ENCODE measurements at regions not wholly inside any gene's neighbourhood (a gene's known extent, or its start where the extent isn't known, plus 50 kb on each side); places are given as distances from the start of the nearest gene placed in this dataset.
A peak's percentile ranks its signal among the peaks of the same experiment; 100 is the strongest.

GRCh38 chr2:191565120-191565519 lies 112.8 kb upstream of the NABP1 start:
- no peak overlapping the region for H3K4me3 ChIP-seq
- H2AFZ ChIP-seq, result no peak overlapping the region
- peak overlapping the region; percentile 82 for H3K27ac ChIP-seq
- H4K20me1 ChIP-seq (ENCODE audit: insufficient read depth, poor library complexity, severe bottlenecking), result no peaks in the 10 kb centered on the region
- no peaks in the 10 kb centered on the region for H3K9me3 ChIP-seq (ENCODE audit: low read depth)
- no peaks in the 10 kb centered on the region for H3K9me2 ChIP-seq (replicated peaks; ENCODE audit: insufficient read depth)
- H3K27me3 ChIP-seq, result no peaks in the 10 kb centered on the region
- no peaks in the 10 kb centered on the region for H3K79me2 ChIP-seq
- peak overlapping the region; percentile 51 for H3K4me2 ChIP-seq
- H3K36me3 ChIP-seq (replicated peaks; ENCODE audit: insufficient read depth, low read depth), result no peaks in the 10 kb centered on the region
- TF ChIP-seq EZH2phosphoT487 (IDR thresholded peaks at IDR 0.05; ENCODE audit: low read depth, severe bottlenecking, unreplicated experiment) (no peak), EZH2 (IDR thresholded peaks at IDR 0.05; ENCODE audit: borderline replicate concordance) (no peak)
- no peaks in the 10 kb centered on the region for H3K4me1 ChIP-seq (ENCODE audit: insufficient read depth)
- DNase-seq (ENCODE audit: low spot score), result no peak
- 91% methylated on average over 3 of the region's 3 CpGs for WGBS (ENCODE audit: low lambda C conversion rate, missing lambda C conversion rate)

GRCh38 chr2:191565647-191566198 lies 112.2 kb upstream of the NABP1 start:
- Histone ChIP-seq H3K9me2 (replicated peaks; ENCODE audit: insufficient read depth) (no peaks in the 10 kb centered on the region), H3K79me2 (no peaks in the 10 kb centered on the region), H2AFZ (peak overlapping the region; percentile 20), H3K27me3 (no peaks in the 10 kb centered on the region), H3K4me3 (no peak overlapping the region), H3K27ac (peak overlapping the region; percentile 82), H3K36me3 (replicated peaks; ENCODE audit: insufficient read depth, low read depth) (no peaks in the 10 kb centered on the region), H4K20me1 (ENCODE audit: insufficient read depth, poor library complexity, severe bottlenecking) (no peaks in the 10 kb centered on the region), H3K4me1 (ENCODE audit: insufficient read depth) (no peaks in the 10 kb centered on the region), H3K4me2 (peak overlapping the region; percentile 51), H3K9me3 (ENCODE audit: low read depth) (no peaks in the 10 kb centered on the region)
- 53% methylated on average over 4 of the region's 4 CpGs for WGBS (ENCODE audit: low lambda C conversion rate, missing lambda C conversion rate)
- DNase-seq (ENCODE audit: low spot score), result peak; percentile 40
- TF ChIP-seq EZH2 (IDR thresholded peaks at IDR 0.05; ENCODE audit: borderline replicate concordance), result no peak
- TF ChIP-seq CTCF (IDR thresholded peaks at IDR 0.05; ENCODE audit: poor library complexity), result no peak
- no peak for TF ChIP-seq EZH2phosphoT487 (IDR thresholded peaks at IDR 0.05; ENCODE audit: low read depth, severe bottlenecking, unreplicated experiment)

- no peaks in the 10 kb centered on the region for H3K9me3 ChIP-seq (ENCODE audit: low read depth)
- no peaks in the 10 kb centered on the region for H3K27me3 ChIP-seq
- H4K20me1 ChIP-seq (ENCODE audit: insufficient read depth, poor library complexity, severe bottlenecking), result no peaks in the 10 kb centered on the region
- no peak overlapping the region for H3K4me3 ChIP-seq
- TF ChIP-seq CTCF (IDR thresholded peaks at IDR 0.05; ENCODE audit: poor library complexity) (peak; percentile 65), EZH2 (IDR thresholded peaks at IDR 0.05; ENCODE audit: borderline replicate concordance) (no peak), EZH2phosphoT487 (IDR thresholded peaks at IDR 0.05; ENCODE audit: low read depth, severe bottlenecking, unreplicated experiment) (no peak)
- H2AFZ ChIP-seq, result peak overlapping the region; percentile 15
- no peaks in the 10 kb centered on the region for H3K9me2 ChIP-seq (replicated peaks; ENCODE audit: insufficient read depth)
- peak overlapping the region; percentile 82 for H3K27ac ChIP-seq
- H3K36me3 ChIP-seq (replicated peaks; ENCODE audit: insufficient read depth, low read depth), result no peaks in the 10 kb centered on the region
- peak; percentile 77 for DNase-seq (ENCODE audit: low spot score)
- H3K79me2 ChIP-seq, result no peaks in the 10 kb centered on the region
- H3K4me2 ChIP-seq, result peak overlapping the region; percentile 51
- 63% methylated on average over 8 of the region's 8 CpGs for WGBS (ENCODE audit: low lambda C conversion rate, missing lambda C conversion rate)
- peaks cover under 1% of the 10 kb centered on the region for H3K4me1 ChIP-seq (ENCODE audit: insufficient read depth)
These were observed 111.6 kb upstream of the NABP1 start for GRCh38 chr2:191566344-191566743.

- no peaks in the 10 kb centered on the region for H3K79me2 ChIP-seq
- no peak overlapping the region for H3K4me3 ChIP-seq
- 84% methylated on average over 3 of the region's 3 CpGs for WGBS (ENCODE audit: low lambda C conversion rate, missing lambda C conversion rate)
- no peaks in the 10 kb centered on the region for H3K27me3 ChIP-seq
- peak overlapping the region; percentile 82 for H3K27ac ChIP-seq
- no peaks in the 10 kb centered on the region for H3K36me3 ChIP-seq (replicated peaks; ENCODE audit: insufficient read depth, low read depth)
- H3K4me1 ChIP-seq (ENCODE audit: insufficient read depth), result peaks cover 4% of the 10 kb centered on the region
- H3K9me2 ChIP-seq (replicated peaks; ENCODE audit: insufficient read depth), result no peaks in the 10 kb centered on the region
- DNase-seq (ENCODE audit: low spot score), result no peak
- H2AFZ ChIP-seq, result peak overlapping the region; percentile 15
- no peak for TF ChIP-seq EZH2 (IDR thresholded peaks at IDR 0.05; ENCODE audit: borderline replicate concordance)
- TF ChIP-seq CTCF (IDR thresholded peaks at IDR 0.05; ENCODE audit: poor library complexity), result no peak
- no peak for TF ChIP-seq EZH2phosphoT487 (IDR thresholded peaks at IDR 0.05; ENCODE audit: low read depth, severe bottlenecking, unreplicated experiment)
- H4K20me1 ChIP-seq (ENCODE audit: insufficient read depth, poor library complexity, severe bottlenecking), result no peaks in the 10 kb centered on the region
- no peaks in the 10 kb centered on the region for H3K9me3 ChIP-seq (ENCODE audit: low read depth)
- H3K4me2 ChIP-seq, result no peak overlapping the region
These were observed 110.7 kb upstream of the NABP1 start for GRCh38 chr2:191567206-191567605.

Measured in hepatocyte (in vitro differentiated cells).